ENCODE measurements at regions not wholly inside any gene's neighbourhood (a gene's known extent, or its start where the extent isn't known, plus 50 kb on each side); places are given as distances from the start of the nearest gene placed in this dataset.

- TF ChIP-seq, protein P1, sequence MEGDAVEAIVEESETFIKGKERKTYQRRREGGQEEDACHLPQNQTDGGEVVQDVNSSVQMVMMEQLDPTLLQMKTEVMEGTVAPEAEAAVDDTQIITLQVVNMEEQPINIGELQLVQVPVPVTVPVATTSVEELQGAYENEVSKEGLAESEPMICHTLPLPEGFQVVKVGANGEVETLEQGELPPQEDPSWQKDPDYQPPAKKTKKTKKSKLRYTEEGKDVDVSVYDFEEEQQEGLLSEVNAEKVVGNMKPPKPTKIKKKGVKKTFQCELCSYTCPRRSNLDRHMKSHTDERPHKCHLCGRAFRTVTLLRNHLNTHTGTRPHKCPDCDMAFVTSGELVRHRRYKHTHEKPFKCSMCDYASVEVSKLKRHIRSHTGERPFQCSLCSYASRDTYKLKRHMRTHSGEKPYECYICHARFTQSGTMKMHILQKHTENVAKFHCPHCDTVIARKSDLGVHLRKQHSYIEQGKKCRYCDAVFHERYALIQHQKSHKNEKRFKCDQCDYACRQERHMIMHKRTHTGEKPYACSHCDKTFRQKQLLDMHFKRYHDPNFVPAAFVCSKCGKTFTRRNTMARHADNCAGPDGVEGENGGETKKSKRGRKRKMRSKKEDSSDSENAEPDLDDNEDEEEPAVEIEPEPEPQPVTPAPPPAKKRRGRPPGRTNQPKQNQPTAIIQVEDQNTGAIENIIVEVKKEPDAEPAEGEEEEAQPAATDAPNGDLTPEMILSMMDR (IDR thresholded peaks at IDR 0.05) = no peak
- TF ChIP-seq EZH2 (IDR thresholded peaks at IDR 0.05; ENCODE audit: borderline replicate concordance, insufficient read depth, low read depth, low read length, poor library complexity, severe bottlenecking) = no peak
Measured at GRCh38 chr2:49306925-49307324, 152.6 kb upstream of the FSHR start.

Data from B cell (primary cell).